HCT116 (cell line): ENCODE measurements at regions not wholly inside any gene's neighbourhood (a gene's known extent, or its start where the extent isn't known, plus 50 kb on each side); places are given as distances from the start of the nearest gene placed in this dataset.

Source experiments
- EGR1 ChIP-seq: IDR thresholded peaks from 2 replicates; pipeline ENCODE4 v1.6.1; 2012; ENCODE audit warnings: low read depth
- EZH2 ChIP-seq: fragments of 200-600 bp; sonication (generic); IDR thresholded peaks from 2 replicates; pipeline ENCODE4 v1.6.1; 2017; ENCODE audit warnings: antibody characterized with exemption, mixed run types
- POLR2A ChIP-seq: IDR thresholded peaks from 2 replicates; pipeline ENCODE4 v1.7.0; 2011; ENCODE audit warnings: borderline replicate concordance; ENCODE audit not compliant: insufficient read depth, insufficient read length; ENCODE audit errors: extremely low read depth
- TCF7L2 ChIP-seq: IDR thresholded peaks from 2 replicates; pipeline ENCODE4 v1.7.0; 2011; ENCODE audit warnings: borderline replicate concordance, inconsistent platforms; ENCODE audit not compliant: insufficient read depth, insufficient read length; ENCODE audit errors: extremely low read depth
- TF ChIP-seq, protein P1 (sequence below): IDR thresholded peaks from 2 replicates; pipeline ENCODE4 v1.6.1; 2012; ENCODE audit warnings: low read depth
- TF ChIP-seq, protein P2 (sequence below), 3 experiments: fragments of 200-600 bp in 1 of 3; sonication (generic) in 1 of 3; IDR thresholded peaks in 2 of 3; conservative IDR thresholded peaks in 1 of 3; 2 replicates each; pipeline ENCODE4 v1.5.1; 2012 to 2017; ENCODE audit warnings: low read depth in 2 of 3, low read length in 2 of 3, antibody characterized with exemption in 1 of 3, borderline replicate concordance in 1 of 3, control low read depth in 1 of 3, mild to moderate bottlenecking in 1 of 3, mixed read lengths in 1 of 3, mixed run types in 1 of 3, moderate library complexity in 1 of 3; ENCODE audit not compliant: insufficient read depth in 1 of 3

DNA sequence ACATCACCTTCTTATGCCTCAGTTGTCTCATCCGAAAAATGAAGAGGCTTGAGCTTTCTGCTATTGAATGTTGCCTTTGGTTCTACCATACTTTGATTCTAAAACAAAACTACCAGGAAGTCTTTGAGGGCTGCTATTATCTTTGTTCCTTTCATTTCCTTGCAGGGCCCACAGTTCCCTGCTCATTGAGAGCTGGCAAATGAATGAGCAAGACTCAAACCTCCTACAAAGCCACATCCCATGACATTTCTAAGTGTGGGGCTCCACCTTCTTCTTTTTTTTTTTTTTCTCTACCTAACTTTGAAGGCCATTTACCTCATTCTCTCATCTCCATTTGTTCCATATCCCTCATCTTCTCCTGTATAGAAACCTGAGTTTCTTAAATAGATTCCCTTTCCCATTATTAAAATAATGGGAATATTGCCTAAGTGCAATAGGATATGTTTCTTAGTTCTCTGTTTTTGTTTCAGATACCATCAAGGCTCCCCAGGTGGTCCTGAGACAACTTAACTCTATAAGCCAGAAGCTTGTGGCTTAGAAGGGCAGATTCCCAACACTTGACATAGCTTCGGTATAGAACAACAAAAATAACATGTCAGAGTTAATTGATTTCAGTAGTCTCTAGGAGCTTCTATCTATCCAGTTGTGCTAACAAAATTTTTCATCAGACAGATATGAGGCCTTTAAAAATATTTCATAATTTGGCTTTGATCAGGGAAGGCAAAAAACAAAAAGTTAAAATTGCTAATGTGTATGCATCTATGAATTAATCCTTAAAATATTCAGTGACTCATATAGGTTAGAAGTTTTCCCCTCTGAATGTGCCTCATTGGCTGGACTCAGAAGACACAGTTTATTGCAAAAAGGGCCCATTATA lies 951.6 kb downstream of the TUSC7 start:
- TF ChIP-seq, protein P1, sequence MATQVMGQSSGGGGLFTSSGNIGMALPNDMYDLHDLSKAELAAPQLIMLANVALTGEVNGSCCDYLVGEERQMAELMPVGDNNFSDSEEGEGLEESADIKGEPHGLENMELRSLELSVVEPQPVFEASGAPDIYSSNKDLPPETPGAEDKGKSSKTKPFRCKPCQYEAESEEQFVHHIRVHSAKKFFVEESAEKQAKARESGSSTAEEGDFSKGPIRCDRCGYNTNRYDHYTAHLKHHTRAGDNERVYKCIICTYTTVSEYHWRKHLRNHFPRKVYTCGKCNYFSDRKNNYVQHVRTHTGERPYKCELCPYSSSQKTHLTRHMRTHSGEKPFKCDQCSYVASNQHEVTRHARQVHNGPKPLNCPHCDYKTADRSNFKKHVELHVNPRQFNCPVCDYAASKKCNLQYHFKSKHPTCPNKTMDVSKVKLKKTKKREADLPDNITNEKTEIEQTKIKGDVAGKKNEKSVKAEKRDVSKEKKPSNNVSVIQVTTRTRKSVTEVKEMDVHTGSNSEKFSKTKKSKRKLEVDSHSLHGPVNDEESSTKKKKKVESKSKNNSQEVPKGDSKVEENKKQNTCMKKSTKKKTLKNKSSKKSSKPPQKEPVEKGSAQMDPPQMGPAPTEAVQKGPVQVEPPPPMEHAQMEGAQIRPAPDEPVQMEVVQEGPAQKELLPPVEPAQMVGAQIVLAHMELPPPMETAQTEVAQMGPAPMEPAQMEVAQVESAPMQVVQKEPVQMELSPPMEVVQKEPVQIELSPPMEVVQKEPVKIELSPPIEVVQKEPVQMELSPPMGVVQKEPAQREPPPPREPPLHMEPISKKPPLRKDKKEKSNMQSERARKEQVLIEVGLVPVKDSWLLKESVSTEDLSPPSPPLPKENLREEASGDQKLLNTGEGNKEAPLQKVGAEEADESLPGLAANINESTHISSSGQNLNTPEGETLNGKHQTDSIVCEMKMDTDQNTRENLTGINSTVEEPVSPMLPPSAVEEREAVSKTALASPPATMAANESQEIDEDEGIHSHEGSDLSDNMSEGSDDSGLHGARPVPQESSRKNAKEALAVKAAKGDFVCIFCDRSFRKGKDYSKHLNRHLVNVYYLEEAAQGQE: no peak
- TF ChIP-seq POLR2A (no peak), TCF7L2 (no peak), EGR1 (no peak), EZH2 (no peak)
- TF ChIP-seq, protein P2, sequence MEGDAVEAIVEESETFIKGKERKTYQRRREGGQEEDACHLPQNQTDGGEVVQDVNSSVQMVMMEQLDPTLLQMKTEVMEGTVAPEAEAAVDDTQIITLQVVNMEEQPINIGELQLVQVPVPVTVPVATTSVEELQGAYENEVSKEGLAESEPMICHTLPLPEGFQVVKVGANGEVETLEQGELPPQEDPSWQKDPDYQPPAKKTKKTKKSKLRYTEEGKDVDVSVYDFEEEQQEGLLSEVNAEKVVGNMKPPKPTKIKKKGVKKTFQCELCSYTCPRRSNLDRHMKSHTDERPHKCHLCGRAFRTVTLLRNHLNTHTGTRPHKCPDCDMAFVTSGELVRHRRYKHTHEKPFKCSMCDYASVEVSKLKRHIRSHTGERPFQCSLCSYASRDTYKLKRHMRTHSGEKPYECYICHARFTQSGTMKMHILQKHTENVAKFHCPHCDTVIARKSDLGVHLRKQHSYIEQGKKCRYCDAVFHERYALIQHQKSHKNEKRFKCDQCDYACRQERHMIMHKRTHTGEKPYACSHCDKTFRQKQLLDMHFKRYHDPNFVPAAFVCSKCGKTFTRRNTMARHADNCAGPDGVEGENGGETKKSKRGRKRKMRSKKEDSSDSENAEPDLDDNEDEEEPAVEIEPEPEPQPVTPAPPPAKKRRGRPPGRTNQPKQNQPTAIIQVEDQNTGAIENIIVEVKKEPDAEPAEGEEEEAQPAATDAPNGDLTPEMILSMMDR (IDR thresholded peaks at IDR 0.05 in 2 of 3, conservative IDR thresholded peaks at IDR 0.05 in 1 of 3; ENCODE audit: borderline replicate concordance in 1 of 3, insufficient read depth in 1 of 3, low read depth in 2 of 3, low read length in 2 of 3): no peak
